GM23338 (cell line): ENCODE measurements at regions not wholly inside any gene's neighbourhood (a gene's known extent, or its start where the extent isn't known, plus 50 kb on each side); places are given as distances from the start of the nearest gene placed in this dataset.

ENCODE experiments used
- ATAC-seq: fragments of 200-7000 bp; cut with Tn5 transposase; 3 replicates; pipeline ENCODE4 v1.9.1; 2020
- DNase-seq: peaks from one replicate; pipeline ENCODE4 v3.0.0-alpha.2; 2015; ENCODE audit warnings: low spot score
- H2AFZ ChIP-seq: fragments of 200-600 bp; sonication (generic); 2 replicates; pipeline ENCODE4 v1.8.0; 2016; ENCODE audit warnings: antibody characterized with exemption, mild to moderate bottlenecking, moderate library complexity
- H3F3A ChIP-seq: fragments of 200-600 bp; sonication (generic); replicated peaks from 2 replicates; pipeline ENCODE4 v1.8.0; 2017; ENCODE audit warnings: antibody characterized with exemption, mixed run types, low read depth
- H3K27ac ChIP-seq: fragments of 200-600 bp; sonication (generic); 2 replicates; pipeline ENCODE4 v1.6.1; 2016; ENCODE audit warnings: low read depth
- H3K27me3 ChIP-seq: fragments of 200-600 bp; sonication (generic); 2 replicates; pipeline ENCODE4 v1.8.0; 2016; ENCODE audit warnings: mild to moderate bottlenecking, mixed run types, moderate library complexity; ENCODE audit not compliant: insufficient read depth
- H3K36me3 ChIP-seq: fragments of 200-600 bp; sonication (generic); 2 replicates; pipeline ENCODE4 v1.8.0; 2016; ENCODE audit warnings: mild to moderate bottlenecking; ENCODE audit not compliant: insufficient read depth
- H3K4me1 ChIP-seq: fragments of 200-600 bp; sonication (generic); 2 replicates; pipeline ENCODE4 v1.8.0; 2016; ENCODE audit warnings: mild to moderate bottlenecking, moderate library complexity; ENCODE audit not compliant: insufficient read depth
- H3K4me2 ChIP-seq: fragments of 200-600 bp; sonication (generic); 2 replicates; pipeline ENCODE4 v1.7.1; 2017; ENCODE audit warnings: mixed run types
- H3K4me3 ChIP-seq: fragments of 200-600 bp; sonication (generic); 2 replicates; pipeline ENCODE4 v1.6.1; 2016; ENCODE audit warnings: mixed run types
- H3K79me2 ChIP-seq: fragments of 200-600 bp; sonication (generic); replicated peaks from 2 replicates; pipeline ENCODE4 v1.8.0; 2017; ENCODE audit warnings: mild to moderate bottlenecking; ENCODE audit not compliant: insufficient read depth
- H3K9me2 ChIP-seq: fragments of 200-600 bp; sonication (generic); 2 replicates; pipeline ENCODE4 v1.8.0; 2017; ENCODE audit not compliant: insufficient read depth
- H4K20me1 ChIP-seq: fragments of 200-600 bp; sonication (generic); replicated peaks from 2 replicates; pipeline ENCODE4 v1.8.0; 2017; ENCODE audit warnings: mild to moderate bottlenecking; ENCODE audit not compliant: insufficient read depth
- H3K27ac Mint-ChIP-seq: 2 replicates; pipeline ENCODE4 v1.8.0; 2020; ENCODE audit warnings: inconsistent platforms, mild to moderate bottlenecking, moderate library complexity, mixed read lengths
- H3K27me3 Mint-ChIP-seq: 3 replicates; pipeline ENCODE4 v1.8.0; 2022; ENCODE audit warnings: low read depth, mild to moderate bottlenecking, moderate library complexity, mixed read lengths, inconsistent platforms; ENCODE audit not compliant: insufficient read depth, poor library complexity
- H3K36me3 Mint-ChIP-seq: 3 replicates; pipeline ENCODE4 v1.8.0; 2021; ENCODE audit warnings: low read depth, mild to moderate bottlenecking, inconsistent platforms, moderate library complexity, mixed read lengths
- H3K4me1 Mint-ChIP-seq: 3 replicates; pipeline ENCODE4 v1.8.0; 2020; ENCODE audit warnings: mild to moderate bottlenecking, inconsistent platforms, mixed read lengths
- H3K4me3 Mint-ChIP-seq: 3 replicates; pipeline ENCODE4 v1.8.0; 2021; ENCODE audit warnings: moderate library complexity, mild to moderate bottlenecking, inconsistent platforms, mixed read lengths
- H3K9me3 Mint-ChIP-seq: 3 replicates; pipeline ENCODE4 v1.8.0; 2020; ENCODE audit warnings: moderate library complexity, mild to moderate bottlenecking, inconsistent platforms, mixed read lengths
- EZH2 ChIP-seq: fragments of 200-600 bp; sonication (generic); IDR thresholded peaks from one replicate; pipeline ENCODE4 v1.8.0; 2017; ENCODE audit warnings: antibody characterized with exemption, mild to moderate bottlenecking, low read depth; ENCODE audit not compliant: unreplicated experiment
- EZH2phosphoT487 ChIP-seq: fragments of 200-600 bp; sonication (generic); IDR thresholded peaks from one replicate; pipeline ENCODE4 v1.8.1; 2018; ENCODE audit warnings: antibody characterized with exemption; ENCODE audit not compliant: unreplicated experiment
- NANOG ChIP-seq: IDR thresholded peaks from 2 replicates; pipeline ENCODE4 v1.6.1; 2016; ENCODE audit warnings: antibody characterized with exemption, borderline replicate concordance
- POLR2AphosphoS5 ChIP-seq: IDR thresholded peaks from 2 replicates; pipeline ENCODE4 v1.6.1; 2016; ENCODE audit warnings: antibody characterized with exemption, low read depth
- STAT1 ChIP-seq: IDR thresholded peaks from one replicate; pipeline ENCODE4 v1.6.1; 2016; ENCODE audit warnings: antibody characterized with exemption; ENCODE audit not compliant: unreplicated experiment
- TF ChIP-seq, protein P1 (sequence below): fragments of 250-450 bp; sonication (Bioruptor Pico); IDR thresholded peaks from 2 replicates; pipeline ENCODE4 v1.5.0; 2020; ENCODE audit warnings: mild to moderate bottlenecking, moderate library complexity
- TF ChIP-seq, protein P2 (sequence below), 2 experiments: fragments of 200-600 bp in 1 of 2; sonication (generic) in 1 of 2; conservative IDR thresholded peaks; 2 replicates each; pipeline versions ENCODE4 v1.5.1 to v1.6.1; 2016 to 2017; ENCODE audit warnings: antibody characterized with exemption in 2 of 2, low read depth in 2 of 2, mild to moderate bottlenecking in 2 of 2, moderate library complexity in 1 of 2

- peak; percentile 64 for ATAC-seq
- peak overlapping the region; percentile 23; the same call in 1 of the 2 replicates for H3K27ac Mint-ChIP-seq
- TF ChIP-seq, protein P1, sequence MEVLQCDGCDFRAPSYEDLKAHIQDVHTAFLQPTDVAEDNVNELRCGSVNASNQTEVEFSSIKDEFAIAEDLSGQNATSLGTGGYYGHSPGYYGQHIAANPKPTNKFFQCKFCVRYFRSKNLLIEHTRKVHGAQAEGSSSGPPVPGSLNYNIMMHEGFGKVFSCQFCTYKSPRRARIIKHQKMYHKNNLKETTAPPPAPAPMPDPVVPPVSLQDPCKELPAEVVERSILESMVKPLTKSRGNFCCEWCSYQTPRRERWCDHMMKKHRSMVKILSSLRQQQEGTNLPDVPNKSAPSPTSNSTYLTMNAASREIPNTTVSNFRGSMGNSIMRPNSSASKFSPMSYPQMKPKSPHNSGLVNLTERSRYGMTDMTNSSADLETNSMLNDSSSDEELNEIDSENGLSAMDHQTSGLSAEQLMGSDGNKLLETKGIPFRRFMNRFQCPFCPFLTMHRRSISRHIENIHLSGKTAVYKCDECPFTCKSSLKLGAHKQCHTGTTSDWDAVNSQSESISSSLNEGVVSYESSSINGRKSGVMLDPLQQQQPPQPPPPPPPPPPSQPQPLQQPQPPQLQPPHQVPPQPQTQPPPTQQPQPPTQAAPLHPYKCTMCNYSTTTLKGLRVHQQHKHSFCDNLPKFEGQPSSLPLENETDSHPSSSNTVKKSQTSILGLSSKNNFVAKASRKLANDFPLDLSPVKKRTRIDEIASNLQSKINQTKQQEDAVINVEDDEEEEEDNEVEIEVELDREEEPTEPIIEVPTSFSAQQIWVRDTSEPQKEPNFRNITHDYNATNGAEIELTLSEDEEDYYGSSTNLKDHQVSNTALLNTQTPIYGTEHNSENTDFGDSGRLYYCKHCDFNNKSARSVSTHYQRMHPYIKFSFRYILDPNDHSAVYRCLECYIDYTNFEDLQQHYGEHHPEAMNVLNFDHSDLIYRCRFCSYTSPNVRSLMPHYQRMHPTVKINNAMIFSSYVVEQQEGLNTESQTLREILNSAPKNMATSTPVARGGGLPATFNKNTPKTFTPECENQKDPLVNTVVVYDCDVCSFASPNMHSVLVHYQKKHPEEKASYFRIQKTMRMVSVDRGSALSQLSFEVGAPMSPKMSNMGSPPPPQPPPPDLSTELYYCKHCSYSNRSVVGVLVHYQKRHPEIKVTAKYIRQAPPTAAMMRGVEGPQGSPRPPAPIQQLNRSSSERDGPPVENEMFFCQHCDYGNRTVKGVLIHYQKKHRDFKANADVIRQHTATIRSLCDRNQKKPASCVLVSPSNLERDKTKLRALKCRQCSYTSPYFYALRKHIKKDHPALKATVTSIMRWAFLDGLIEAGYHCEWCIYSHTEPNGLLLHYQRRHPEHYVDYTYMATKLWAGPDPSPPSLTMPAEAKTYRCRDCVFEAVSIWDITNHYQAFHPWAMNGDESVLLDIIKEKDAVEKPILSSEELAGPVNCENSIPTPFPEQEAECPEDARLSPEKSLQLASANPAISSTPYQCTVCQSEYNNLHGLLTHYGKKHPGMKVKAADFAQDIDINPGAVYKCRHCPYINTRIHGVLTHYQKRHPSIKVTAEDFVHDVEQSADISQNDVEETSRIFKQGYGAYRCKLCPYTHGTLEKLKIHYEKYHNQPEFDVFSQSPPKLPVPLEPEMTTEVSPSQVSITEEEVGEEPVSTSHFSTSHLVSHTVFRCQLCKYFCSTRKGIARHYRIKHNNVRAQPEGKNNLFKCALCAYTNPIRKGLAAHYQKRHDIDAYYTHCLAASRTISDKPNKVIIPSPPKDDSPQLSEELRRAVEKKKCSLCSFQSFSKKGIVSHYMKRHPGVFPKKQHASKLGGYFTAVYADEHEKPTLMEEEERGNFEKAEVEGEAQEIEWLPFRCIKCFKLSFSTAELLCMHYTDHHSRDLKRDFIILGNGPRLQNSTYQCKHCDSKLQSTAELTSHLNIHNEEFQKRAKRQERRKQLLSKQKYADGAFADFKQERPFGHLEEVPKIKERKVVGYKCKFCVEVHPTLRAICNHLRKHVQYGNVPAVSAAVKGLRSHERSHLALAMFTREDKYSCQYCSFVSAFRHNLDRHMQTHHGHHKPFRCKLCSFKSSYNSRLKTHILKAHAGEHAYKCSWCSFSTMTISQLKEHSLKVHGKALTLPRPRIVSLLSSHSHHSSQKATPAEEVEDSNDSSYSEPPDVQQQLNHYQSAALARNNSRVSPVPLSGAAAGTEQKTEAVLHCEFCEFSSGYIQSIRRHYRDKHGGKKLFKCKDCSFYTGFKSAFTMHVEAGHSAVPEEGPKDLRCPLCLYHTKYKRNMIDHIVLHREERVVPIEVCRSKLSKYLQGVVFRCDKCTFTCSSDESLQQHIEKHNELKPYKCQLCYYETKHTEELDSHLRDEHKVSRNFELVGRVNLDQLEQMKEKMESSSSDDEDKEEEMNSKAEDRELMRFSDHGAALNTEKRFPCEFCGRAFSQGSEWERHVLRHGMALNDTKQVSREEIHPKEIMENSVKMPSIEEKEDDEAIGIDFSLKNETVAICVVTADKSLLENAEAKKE: peak; percentile 88
- TF ChIP-seq, protein P2, sequence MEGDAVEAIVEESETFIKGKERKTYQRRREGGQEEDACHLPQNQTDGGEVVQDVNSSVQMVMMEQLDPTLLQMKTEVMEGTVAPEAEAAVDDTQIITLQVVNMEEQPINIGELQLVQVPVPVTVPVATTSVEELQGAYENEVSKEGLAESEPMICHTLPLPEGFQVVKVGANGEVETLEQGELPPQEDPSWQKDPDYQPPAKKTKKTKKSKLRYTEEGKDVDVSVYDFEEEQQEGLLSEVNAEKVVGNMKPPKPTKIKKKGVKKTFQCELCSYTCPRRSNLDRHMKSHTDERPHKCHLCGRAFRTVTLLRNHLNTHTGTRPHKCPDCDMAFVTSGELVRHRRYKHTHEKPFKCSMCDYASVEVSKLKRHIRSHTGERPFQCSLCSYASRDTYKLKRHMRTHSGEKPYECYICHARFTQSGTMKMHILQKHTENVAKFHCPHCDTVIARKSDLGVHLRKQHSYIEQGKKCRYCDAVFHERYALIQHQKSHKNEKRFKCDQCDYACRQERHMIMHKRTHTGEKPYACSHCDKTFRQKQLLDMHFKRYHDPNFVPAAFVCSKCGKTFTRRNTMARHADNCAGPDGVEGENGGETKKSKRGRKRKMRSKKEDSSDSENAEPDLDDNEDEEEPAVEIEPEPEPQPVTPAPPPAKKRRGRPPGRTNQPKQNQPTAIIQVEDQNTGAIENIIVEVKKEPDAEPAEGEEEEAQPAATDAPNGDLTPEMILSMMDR (conservative IDR thresholded peaks at IDR 0.05; ENCODE audit: low read depth in 2 of 2): no peak
Observed at GRCh38 chr7:25696571-25696970, 455.4 kb upstream of the NFE2L3 start.

GRCh38 chr7:25698451-25699113, 453.4 kb upstream of the NFE2L3 start:
- no peaks in the 10 kb centered on the region for H3K27me3 Mint-ChIP-seq
- peaks cover 10% of the 10 kb centered on the region; the same call in 2 of the 3 replicates for H3K36me3 Mint-ChIP-seq
- DNase-seq: no peak
- Histone ChIP-seq H3K79me2 (no peaks in the 10 kb centered on the region), H3K4me1 (peaks cover 19% of the 10 kb centered on the region), H3K4me2 (no peak overlapping the region), H4K20me1 (no peaks in the 10 kb centered on the region), H3K9me2 (no peaks in the 10 kb centered on the region), H2AFZ (no peak overlapping the region), H3K4me3 (no peak overlapping the region), H3K27ac (no peak overlapping the region), H3K36me3 (no peaks in the 10 kb centered on the region), H3K27me3 (no peaks in the 10 kb centered on the region), H3F3A (no peaks in the 10 kb centered on the region)
- peaks cover 10% of the 10 kb centered on the region; the same call in 2 of the 3 replicates for H3K9me3 Mint-ChIP-seq
- peaks cover 34% of the 10 kb centered on the region for H3K4me1 Mint-ChIP-seq
- H3K27ac Mint-ChIP-seq: no peak overlapping the region
- H3K4me3 Mint-ChIP-seq: no peak overlapping the region
- no peak for ATAC-seq
- no peak for TF ChIP-seq EZH2phosphoT487
- TF ChIP-seq POLR2AphosphoS5: no peak
- no peak for TF ChIP-seq NANOG
- TF ChIP-seq EZH2: no peak
- TF ChIP-seq, protein P2 (conservative IDR thresholded peaks at IDR 0.05; ENCODE audit: low read depth in 2 of 2): no peak
- TF ChIP-seq STAT1: no peak

More at GRCh38 chr7:25696571-25696970, 455.4 kb upstream of the NFE2L3 start:
- Mint-ChIP-seq H3K9me3 (peaks cover 5% of the 10 kb centered on the region; the same call in 2 of the 3 replicates), H3K27me3 (no peaks in the 10 kb centered on the region), H3K36me3 (peaks cover 5% of the 10 kb centered on the region; the same call in 2 of the 3 replicates), H3K4me3 (no peak overlapping the region), H3K4me1 (peaks cover 36% of the 10 kb centered on the region)
- H3K9me2 ChIP-seq: no peaks in the 10 kb centered on the region
- H4K20me1 ChIP-seq: no peaks in the 10 kb centered on the region
- no peaks in the 10 kb centered on the region for H3K79me2 ChIP-seq
- no peak overlapping the region for H3K27ac ChIP-seq
- H3F3A ChIP-seq: no peaks in the 10 kb centered on the region
- no peak overlapping the region for H3K4me2 ChIP-seq
- no peak for DNase-seq
- H2AFZ ChIP-seq: no peak overlapping the region
- H3K4me3 ChIP-seq: no peak overlapping the region
- H3K27me3 ChIP-seq: no peaks in the 10 kb centered on the region
- peaks cover 19% of the 10 kb centered on the region for H3K4me1 ChIP-seq
- H3K36me3 ChIP-seq: no peaks in the 10 kb centered on the region
